ENCODE measurements at regions not wholly inside any gene's neighbourhood (a gene's known extent, or its start where the extent isn't known, plus 50 kb on each side); places are given as distances from the start of the nearest gene placed in this dataset.

DNA sequence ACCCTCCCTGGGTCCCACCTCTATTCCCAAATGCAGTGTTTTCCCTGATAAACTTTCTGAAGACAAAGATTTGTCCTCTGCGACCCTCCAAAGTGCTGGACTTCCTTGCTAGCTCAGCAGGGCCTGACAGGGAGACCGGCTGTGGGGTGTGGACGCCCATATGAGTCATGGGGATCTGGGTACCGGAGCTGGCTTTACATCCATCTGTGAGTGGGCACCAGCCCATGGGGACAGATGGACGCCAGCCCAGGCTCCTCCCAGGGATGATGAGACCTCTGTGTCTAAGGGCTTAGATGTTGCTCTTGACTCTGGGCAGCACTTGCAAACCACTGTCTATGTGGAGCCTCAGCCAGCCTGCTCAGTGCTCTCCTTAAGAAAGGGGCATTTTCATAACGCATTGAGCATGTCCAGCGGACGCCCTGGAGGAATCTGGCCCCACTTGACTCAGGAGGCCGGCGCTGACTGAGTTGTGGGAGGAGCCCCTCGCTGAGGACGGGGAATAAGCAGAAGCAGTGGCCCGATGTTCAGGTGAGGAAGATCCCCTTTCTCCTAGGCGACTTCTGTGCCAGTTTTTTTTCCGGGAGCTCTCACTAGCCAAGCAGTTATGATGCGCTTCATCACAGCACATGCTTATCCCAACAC lies 229.4 kb upstream of the MYT1L start (continued):
- TF ChIP-seq USF2 (IDR thresholded peaks at IDR 0.05; ENCODE audit: borderline replicate concordance, low read depth, low read length) (no peak), CREM (IDR thresholded peaks at IDR 0.05; ENCODE audit: low read depth) (no peak), ZSCAN29 (IDR thresholded peaks at IDR 0.05) (no peak), NFXL1 (IDR thresholded peaks at IDR 0.05; ENCODE audit: borderline replicate concordance) (no peak), MTA3 (IDR thresholded peaks at IDR 0.05; ENCODE audit: borderline replicate concordance, low read length) (no peak), PAX8 (IDR thresholded peaks at IDR 0.05) (no peak)

DNA sequence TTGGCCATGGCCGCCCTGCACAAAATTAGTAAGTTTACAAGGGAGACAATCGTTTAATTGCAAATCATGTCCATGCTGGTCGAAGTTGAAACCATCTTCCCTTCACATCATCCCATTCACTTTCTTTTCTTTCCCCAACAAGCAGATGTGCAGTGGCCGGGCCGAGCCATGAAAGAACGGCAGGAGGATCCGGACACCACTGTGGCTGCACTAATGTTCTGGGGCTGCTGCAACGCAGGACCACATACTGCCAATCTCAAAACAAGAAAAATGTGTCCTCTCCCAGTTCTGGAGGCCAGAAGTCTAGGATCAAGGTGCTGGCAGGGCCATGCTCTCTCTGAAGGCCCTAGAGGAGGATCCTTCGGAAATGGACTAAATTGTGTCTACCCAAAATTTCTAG lies 227.4 kb upstream of the MYT1L start:
- CTCF ChIA-PET, result interaction anchor here (0.5 kb wide), 1 partner anchor 460 kb away, joined by 3 read pairs; no protein-coding TSS in a partner anchor
- FAIRE-seq (no peak), DNase-seq (ENCODE audit: low read depth, low spot score) (no peak), ATAC-seq (no peak)
- in situ Hi-C loops (cut with MboI) (no loop called here), intact Hi-C loops (cut with micrococcal nuclease; ENCODE audit: unreplicated experiment) (no loop called here)
- Histone ChIP-seq H3K4me3 (no peak overlapping the region), H3K79me2 (ENCODE audit: control insufficient read depth, insufficient read depth, low read length) (no peaks in the 10 kb centered on the region), H4K20me1 (ENCODE audit: control insufficient read depth, insufficient read depth) (no peaks in the 10 kb centered on the region), H3K27ac (ENCODE audit: control insufficient read depth, insufficient read depth) (no peak overlapping the region), H3K27me3 (replicated peaks in 1 of 2; ENCODE audit: control insufficient read depth in 2 of 2, insufficient read depth in 2 of 2, low read length in 1 of 2) (no peaks in the 10 kb centered on the region), H2AFZ (ENCODE audit: control insufficient read depth, low read depth, low read length) (no peak overlapping the region), H3K4me2 (ENCODE audit: control insufficient read depth, insufficient read depth) (no peak overlapping the region), H3K9ac (ENCODE audit: control insufficient read depth, insufficient read depth, low read length) (no peak overlapping the region), H3K9me3 (replicated peaks; ENCODE audit: control insufficient read depth, insufficient read depth, low read length) (no peaks in the 10 kb centered on the region; the same call in 2 of the 3 replicates), H3K4me1 (ENCODE audit: control insufficient read depth, insufficient read depth, low read length) (no peaks in the 10 kb centered on the region), H3K36me3 (ENCODE audit: control insufficient read depth in 2 of 2, insufficient read depth in 2 of 2, low read length in 1 of 2) (no peaks in the 10 kb centered on the region)
- POLR2A ChIA-PET, result no interaction called here
- RAD21 ChIA-PET (ENCODE audit: unreplicated experiment), result no interaction called here
- TF ChIP-seq MXI1 (IDR thresholded peaks at IDR 0.05; ENCODE audit: low read depth, low read length) (no peak), ZBED1 (IDR thresholded peaks at IDR 0.05; ENCODE audit: borderline replicate concordance) (no peak), CEBPB (IDR thresholded peaks at IDR 0.05; ENCODE audit: borderline replicate concordance in 1 of 2, low read depth in 2 of 2, low read length in 2 of 2) (no peak)
- BruUV-seq (replicated peaks), result no TSS peak
- SMC1A ChIA-PET (ENCODE audit: uncharacterized antibody, unreplicated experiment), result no interaction called here
- 33% methylated on average over 9 of the region's 9 CpGs for WGBS (ENCODE audit: insufficient coverage, insufficient replicate concordance, low lambda C conversion rate, missing lambda C conversion rate)

Data from GM12878 (cell line).